Karpas-422 (cell line): ENCODE measurements at regions not wholly inside any gene's neighbourhood (a gene's known extent, or its start where the extent isn't known, plus 50 kb on each side); places are given as distances from the start of the nearest gene placed in this dataset.

Source experiments
- DNase-seq: peaks from one replicate; pipeline ENCODE4 v3.0.0-alpha.2; 2015
- H2AFZ ChIP-seq: fragments of 200-600 bp; sonication (generic); 2 replicates; pipeline ENCODE4 v1.6.1; 2014; ENCODE audit warnings: antibody characterized with exemption, low read length, mixed read lengths
- H3K27ac ChIP-seq: fragments of 200-600 bp; sonication (generic); 2 replicates; pipeline ENCODE4 v1.5.1; 2014; ENCODE audit warnings: mild to moderate bottlenecking, low read length, moderate library complexity
- H3K27me3 ChIP-seq: fragments of 200-600 bp; sonication (generic); 2 replicates; pipeline ENCODE4 v1.6.1; 2014; ENCODE audit warnings: low read length, mixed read lengths
- H3K36me3 ChIP-seq: fragments of 200-600 bp; sonication (generic); 2 replicates; pipeline ENCODE4 v1.6.1; 2014; ENCODE audit warnings: low read length, mixed read lengths; ENCODE audit not compliant: insufficient read depth
- H3K4me1 ChIP-seq: fragments of 200-600 bp; sonication (generic); 2 replicates; pipeline ENCODE4 v1.6.1; 2014; ENCODE audit warnings: mild to moderate bottlenecking, low read length, mixed read lengths
- H3K4me2 ChIP-seq: fragments of 200-600 bp; sonication (generic); 2 replicates; pipeline ENCODE4 v1.6.1; 2014; ENCODE audit warnings: low read length, low read depth, mild to moderate bottlenecking; ENCODE audit not compliant: poor library complexity, severe bottlenecking
- H3K4me3 ChIP-seq: fragments of 200-600 bp; sonication (generic); 2 replicates; pipeline ENCODE4 v1.5.1; 2014; ENCODE audit warnings: mild to moderate bottlenecking, antibody characterized with exemption, low read length, mixed read lengths
- H3K79me2 ChIP-seq: fragments of 200-600 bp; sonication (generic); 2 replicates; pipeline ENCODE4 v1.6.1; 2014; ENCODE audit warnings: mild to moderate bottlenecking, low read length, mixed read lengths
- H3K9ac ChIP-seq: fragments of 200-600 bp; sonication (generic); 2 replicates; pipeline ENCODE4 v1.6.0; 2014; ENCODE audit warnings: low read length
- H3K9me2 ChIP-seq: fragments of 200-600 bp; sonication (generic), shearing (Covaris generic); replicated peaks from 2 replicates; pipeline ENCODE4 v1.6.0; 2014; ENCODE audit warnings: mild to moderate bottlenecking, low read length, moderate library complexity; ENCODE audit not compliant: insufficient read depth
- H3K9me3 ChIP-seq: fragments of 300-700, 200-600 bp; sonication (generic); 2 replicates; pipeline ENCODE4 v1.6.1; 2014; ENCODE audit warnings: low read length, mixed read lengths
- H4K20me1 ChIP-seq: fragments of 200-600 bp; sonication (generic); 2 replicates; pipeline ENCODE4 v1.6.1; 2014; ENCODE audit warnings: mild to moderate bottlenecking, antibody characterized with exemption, low read length, low read depth; ENCODE audit not compliant: insufficient read depth

DNA sequence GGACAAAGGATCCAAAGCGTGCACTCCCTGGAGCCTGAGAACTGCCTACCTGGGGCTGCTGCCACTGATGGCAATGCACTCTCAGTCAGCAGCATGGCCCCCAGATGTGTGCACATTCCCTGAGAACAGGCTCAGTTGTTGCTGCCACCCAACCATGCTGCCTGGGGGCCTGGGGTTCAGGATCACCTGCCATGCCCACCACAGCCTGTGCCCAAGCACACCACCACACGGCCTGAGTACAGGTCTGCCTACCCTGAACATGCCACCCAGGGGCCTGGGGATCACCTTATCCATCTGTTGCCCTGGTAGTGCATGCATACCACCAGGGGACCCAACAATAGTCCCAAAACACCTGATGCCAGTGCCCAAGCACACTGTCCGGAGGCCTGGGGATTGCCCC, 1174.5 kb downstream of the SORCS1 start:
- no peak for DNase-seq
- H3K9me2 ChIP-seq, result no peaks in the 10 kb centered on the region
- no peak overlapping the region for H3K4me3 ChIP-seq
- H3K79me2 ChIP-seq, result no peaks in the 10 kb centered on the region
- H3K27me3 ChIP-seq, result no peaks in the 10 kb centered on the region
- H3K36me3 ChIP-seq, result no peaks in the 10 kb centered on the region
- no peaks in the 10 kb centered on the region for H4K20me1 ChIP-seq
- H3K27ac ChIP-seq, result no peak overlapping the region
- H3K9me3 ChIP-seq, result peaks cover 3% of the 10 kb centered on the region
- H3K9ac ChIP-seq, result no peak overlapping the region
- no peak overlapping the region for H3K4me2 ChIP-seq
- no peaks in the 10 kb centered on the region for H3K4me1 ChIP-seq
- H2AFZ ChIP-seq, result no peak overlapping the region

DNA sequence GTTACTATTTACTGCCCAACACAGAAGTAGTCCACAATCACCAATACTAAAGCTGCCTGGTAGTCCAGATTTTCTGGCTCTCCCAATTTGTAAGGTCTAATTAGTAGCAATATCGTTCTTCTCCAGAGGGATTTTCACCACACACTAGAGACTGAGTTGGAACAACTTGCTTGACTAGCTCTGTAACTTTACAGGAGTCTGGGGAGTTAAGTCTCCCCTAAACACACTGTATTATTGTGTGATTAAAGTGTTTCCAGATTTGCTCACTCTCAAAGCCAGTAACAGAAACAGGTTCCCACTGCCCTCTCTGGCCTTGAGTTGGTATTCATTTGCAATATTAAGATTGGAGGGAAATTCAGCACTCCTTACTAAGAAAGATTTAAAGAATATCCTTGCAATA, 1175.7 kb downstream of the SORCS1 start:
- Histone ChIP-seq H3K4me3 (no peak overlapping the region), H4K20me1 (no peaks in the 10 kb centered on the region), H3K27me3 (no peaks in the 10 kb centered on the region), H3K79me2 (no peaks in the 10 kb centered on the region), H3K9ac (no peak overlapping the region), H3K9me3 (peaks cover 6% of the 10 kb centered on the region), H3K4me1 (no peaks in the 10 kb centered on the region), H2AFZ (no peak overlapping the region), H3K27ac (no peak overlapping the region), H3K9me2 (no peaks in the 10 kb centered on the region), H3K4me2 (no peak overlapping the region), H3K36me3 (no peaks in the 10 kb centered on the region)
- DNase-seq, result no peak

DNA sequence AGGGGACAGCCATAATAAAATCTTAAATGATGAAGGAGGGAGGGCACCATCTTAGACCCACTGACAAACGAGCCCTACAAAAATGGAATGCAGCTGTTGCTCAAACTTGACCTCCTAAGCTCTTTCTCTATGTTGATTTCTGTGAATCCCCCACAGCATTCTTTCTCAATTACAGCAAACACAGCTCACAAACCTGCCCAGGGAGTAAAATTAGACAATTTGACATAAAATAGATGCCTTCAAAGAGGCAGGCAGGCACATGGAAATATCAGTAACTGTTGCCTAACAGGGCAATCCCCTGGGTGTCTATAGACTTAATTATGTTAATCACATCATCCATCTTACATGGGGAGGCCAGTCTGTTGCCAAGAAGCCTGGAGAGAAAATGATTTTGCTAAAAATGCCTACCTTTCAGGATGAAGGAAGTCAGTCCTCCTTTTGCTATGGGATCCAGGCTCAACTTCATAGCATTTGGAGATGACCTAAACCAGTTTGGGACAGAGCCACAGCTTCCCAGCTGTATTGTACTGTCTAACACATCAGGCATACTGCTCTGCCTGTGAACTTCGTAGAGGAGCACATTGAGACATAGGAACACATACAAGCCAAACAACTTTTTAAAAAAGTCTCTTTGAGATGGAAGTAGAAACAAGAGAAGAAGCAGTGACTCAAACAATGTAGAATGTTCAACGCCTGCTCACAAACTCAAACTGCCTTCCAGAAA, 1177.4 kb downstream of the SORCS1 start:
- H2AFZ ChIP-seq, result no peak overlapping the region

DNA sequence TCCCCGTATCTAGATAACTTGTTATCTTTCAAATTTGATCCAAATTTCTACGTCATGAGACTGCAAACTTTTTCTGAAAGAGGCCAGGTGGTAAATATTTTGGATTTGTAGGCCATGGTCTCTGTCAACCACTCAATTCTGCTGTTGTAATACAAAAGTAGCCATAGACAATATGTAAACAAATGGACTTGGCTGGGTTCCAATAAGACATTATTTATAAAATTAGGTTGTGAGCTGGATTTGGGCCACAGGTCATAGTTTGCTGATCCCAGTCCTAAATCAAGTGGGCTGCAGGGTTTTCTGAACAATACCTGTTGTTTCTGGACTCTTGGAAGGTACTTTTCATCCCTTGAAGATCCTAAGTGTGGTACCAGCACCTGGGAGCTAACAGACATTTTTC, 1178.0 kb downstream of the SORCS1 start:
- Histone ChIP-seq H3K27ac (no peak overlapping the region), H3K4me3 (no peak overlapping the region), H3K4me1 (no peaks in the 10 kb centered on the region), H3K4me2 (no peak overlapping the region), H4K20me1 (no peaks in the 10 kb centered on the region), H3K9me3 (peaks cover 8% of the 10 kb centered on the region), H3K9ac (no peak overlapping the region), H3K27me3 (no peaks in the 10 kb centered on the region), H3K79me2 (no peaks in the 10 kb centered on the region), H3K36me3 (no peaks in the 10 kb centered on the region), H3K9me2 (no peaks in the 10 kb centered on the region), H2AFZ (no peak overlapping the region)
- no peak for DNase-seq

More for the DNA sequence above, 1177.4 kb downstream of the SORCS1 start:
- H3K27me3 ChIP-seq, result no peaks in the 10 kb centered on the region
- no peak for DNase-seq
- H3K27ac ChIP-seq, result no peak overlapping the region
- H3K79me2 ChIP-seq, result no peaks in the 10 kb centered on the region
- H3K36me3 ChIP-seq, result no peaks in the 10 kb centered on the region
- no peaks in the 10 kb centered on the region for H4K20me1 ChIP-seq
- no peak overlapping the region for H3K4me2 ChIP-seq
- no peak overlapping the region for H3K9ac ChIP-seq
- no peak overlapping the region for H3K4me3 ChIP-seq
- no peaks in the 10 kb centered on the region for H3K9me2 ChIP-seq
- H3K4me1 ChIP-seq, result no peaks in the 10 kb centered on the region
- peaks cover 8% of the 10 kb centered on the region for H3K9me3 ChIP-seq

DNA sequence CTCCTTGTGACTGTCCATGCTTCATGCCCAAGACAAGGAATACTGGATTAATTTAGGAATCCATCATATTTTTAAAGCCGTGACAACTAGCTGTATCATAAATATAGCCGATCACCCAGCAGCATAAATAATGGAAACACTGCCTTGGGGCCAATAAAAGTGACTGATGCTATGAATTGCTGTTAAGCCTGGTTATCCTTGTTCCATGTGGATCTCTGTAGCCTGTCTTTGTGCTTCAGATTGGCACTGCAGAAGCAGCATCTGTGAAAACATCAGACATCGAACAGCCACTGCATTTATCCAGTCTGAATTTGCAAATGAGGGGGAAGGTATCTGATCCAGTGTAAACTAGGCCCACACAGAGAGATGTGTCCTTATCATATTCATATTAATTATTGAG, 1181.8 kb downstream of the SORCS1 start:
- Histone ChIP-seq H3K4me2 (no peak overlapping the region), H3K79me2 (no peaks in the 10 kb centered on the region), H3K36me3 (no peaks in the 10 kb centered on the region), H2AFZ (no peak overlapping the region), H3K4me1 (no peaks in the 10 kb centered on the region), H3K27ac (no peak overlapping the region), H3K4me3 (no peak overlapping the region), H3K27me3 (no peaks in the 10 kb centered on the region), H3K9ac (no peak overlapping the region), H3K9me2 (no peaks in the 10 kb centered on the region), H3K9me3 (peaks cover 18% of the 10 kb centered on the region), H4K20me1 (no peaks in the 10 kb centered on the region)
- DNase-seq, result no peak

DNA sequence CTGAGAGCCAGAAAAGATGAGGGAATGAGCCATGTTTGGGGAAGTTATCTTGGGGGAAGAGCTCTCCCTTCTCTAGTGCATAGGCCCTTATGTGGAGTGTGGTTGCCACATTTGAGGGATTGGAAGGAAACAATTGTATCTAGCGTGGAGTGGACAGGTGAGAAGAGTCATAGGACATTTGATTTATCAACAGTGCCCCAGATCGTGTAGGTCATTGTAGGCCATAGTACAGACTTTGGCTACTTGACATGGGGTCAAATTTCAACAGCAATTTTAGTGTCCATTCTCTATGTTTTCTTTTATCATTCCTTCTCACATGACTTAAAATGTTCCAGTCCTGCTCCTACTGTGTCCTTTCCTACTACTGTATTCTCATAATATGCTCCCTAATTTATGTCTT, 1182.8 kb downstream of the SORCS1 start:
- Histone ChIP-seq H3K79me2 (no peaks in the 10 kb centered on the region), H3K9me3 (peaks cover 18% of the 10 kb centered on the region), H3K27ac (no peak overlapping the region), H2AFZ (no peak overlapping the region), H3K4me3 (no peak overlapping the region), H3K9me2 (no peaks in the 10 kb centered on the region), H3K36me3 (no peaks in the 10 kb centered on the region), H3K4me1 (no peaks in the 10 kb centered on the region), H3K4me2 (no peak overlapping the region), H3K9ac (no peak overlapping the region), H4K20me1 (no peaks in the 10 kb centered on the region), H3K27me3 (no peaks in the 10 kb centered on the region)
- DNase-seq, result no peak

DNA sequence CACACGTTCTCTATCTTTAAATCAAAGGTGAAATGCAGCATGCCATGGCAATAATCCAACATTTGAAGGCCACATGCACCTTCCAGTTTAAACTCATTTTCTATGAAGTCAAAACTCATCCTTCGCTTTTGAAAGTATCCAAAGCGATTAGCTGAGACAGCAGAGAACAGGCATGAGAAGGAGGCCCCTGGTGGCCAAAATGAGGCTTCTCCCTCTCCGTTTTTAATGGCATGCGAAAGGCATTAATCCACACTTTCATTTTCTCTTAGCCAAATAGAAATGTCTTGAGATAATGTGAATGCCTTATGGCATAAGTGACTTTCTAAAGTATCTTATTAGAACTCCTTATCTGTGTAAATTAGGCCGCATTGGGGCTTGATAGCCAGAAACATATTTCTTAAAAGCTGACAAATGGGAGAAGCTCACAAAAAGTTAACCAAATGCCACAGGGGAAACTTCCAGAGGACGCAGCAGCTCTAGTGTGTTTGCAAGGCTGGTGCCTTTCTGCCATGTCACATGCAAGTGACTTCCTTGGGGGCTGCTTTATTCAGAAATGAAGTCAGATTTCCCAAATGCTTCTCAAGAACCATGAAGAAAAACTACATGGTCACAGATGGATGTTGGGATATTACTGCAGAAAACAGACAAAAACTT, 1189.6 kb downstream of the SORCS1 start:
- Histone ChIP-seq H2AFZ (no peak overlapping the region), H3K9me3 (0 out of 2 replicates have a peak, but pooled peaks cover 7% of the 10 kb centered on the region), H3K4me2 (peak overlapping the region; percentile 10)

DNA sequence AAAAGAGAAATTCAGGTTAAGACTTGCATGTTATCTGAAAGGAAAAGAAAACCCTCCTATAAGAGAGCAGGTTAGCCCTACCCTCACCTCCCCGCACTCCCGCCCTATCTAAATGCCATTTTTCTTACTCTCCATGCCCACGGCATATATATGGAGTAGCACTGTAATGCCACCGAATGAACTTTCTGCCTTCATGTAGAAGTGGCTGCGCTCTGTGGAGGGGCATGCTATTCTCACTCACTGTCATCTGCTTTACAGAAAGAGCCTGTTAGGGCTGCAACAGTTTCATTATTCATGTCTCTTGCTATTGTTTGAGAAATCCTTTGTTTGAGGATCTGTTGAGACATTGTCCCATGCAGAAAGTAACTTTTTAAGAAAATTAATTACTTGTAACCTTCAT, 1190.6 kb downstream of the SORCS1 start:
- no peaks in the 10 kb centered on the region for H3K27me3 ChIP-seq
- H3K4me1 ChIP-seq, result no peaks in the 10 kb centered on the region
- no peak overlapping the region for H3K4me2 ChIP-seq
- no peak for DNase-seq
- H2AFZ ChIP-seq, result no peak overlapping the region
- H4K20me1 ChIP-seq, result no peaks in the 10 kb centered on the region
- no peak overlapping the region for H3K4me3 ChIP-seq
- no peak overlapping the region for H3K27ac ChIP-seq
- H3K9me2 ChIP-seq, result no peaks in the 10 kb centered on the region
- no peaks in the 10 kb centered on the region for H3K36me3 ChIP-seq
- no peaks in the 10 kb centered on the region for H3K79me2 ChIP-seq
- 0 out of 2 replicates have a peak, but pooled peaks cover 14% of the 10 kb centered on the region for H3K9me3 ChIP-seq
- no peak overlapping the region for H3K9ac ChIP-seq

More for the DNA sequence above, 1189.6 kb downstream of the SORCS1 start:
- no peak for DNase-seq
- Histone ChIP-seq H3K79me2 (no peaks in the 10 kb centered on the region), H3K4me3 (no peak overlapping the region), H3K27ac (no peak overlapping the region), H4K20me1 (no peaks in the 10 kb centered on the region), H3K36me3 (no peaks in the 10 kb centered on the region), H3K9ac (no peak overlapping the region), H3K27me3 (no peaks in the 10 kb centered on the region), H3K4me1 (no peaks in the 10 kb centered on the region), H3K9me2 (no peaks in the 10 kb centered on the region)
